ENCODE measurements at regions not wholly inside any gene's neighbourhood (a gene's known extent, or its start where the extent isn't known, plus 50 kb on each side); places are given as distances from the start of the nearest gene placed in this dataset.

DNA sequence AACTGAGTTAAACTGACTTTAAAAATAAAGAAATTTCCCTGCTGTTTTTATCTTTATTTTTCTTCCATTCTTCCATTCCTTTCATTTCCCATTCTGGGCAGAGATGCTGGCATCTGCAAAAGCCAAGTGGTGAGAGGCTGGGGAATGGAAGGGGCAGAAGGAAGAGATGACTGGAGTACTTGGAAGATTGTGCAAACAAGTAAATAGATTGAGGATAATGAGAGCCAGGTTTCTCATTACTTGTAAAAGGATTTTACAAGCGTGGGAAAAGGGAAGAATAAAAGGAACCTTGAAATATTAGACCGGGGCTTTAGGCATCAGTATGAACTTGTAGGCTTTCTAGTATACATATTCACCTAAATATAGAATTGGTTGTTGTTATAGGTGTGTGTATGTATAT is 341.2 kb downstream of the CAAP1 start:
- TF ChIP-seq CTCF (IDR thresholded peaks at IDR 0.05; ENCODE audit: low read depth, low read length, poor library complexity, severe bottlenecking) (no peak), EZH2phosphoT487 (IDR thresholded peaks at IDR 0.05; ENCODE audit: borderline replicate concordance, low read length) (no peak)

GRCh38 chr9:26548781-26549290 is 343.8 kb downstream of the CAAP1 start:
- no peaks in the 10 kb centered on the region for H3K9me2 ChIP-seq (replicated peaks; ENCODE audit: control insufficient read depth, low read length)
- H3K9me3 ChIP-seq (ENCODE audit: control insufficient read depth, insufficient read depth, low read length): no peaks in the 10 kb centered on the region
- TF ChIP-seq EZH2phosphoT487 (IDR thresholded peaks at IDR 0.05; ENCODE audit: borderline replicate concordance, low read length): no peak
- TF ChIP-seq CTCF (IDR thresholded peaks at IDR 0.05; ENCODE audit: low read depth, low read length, poor library complexity, severe bottlenecking): no peak
- no peak overlapping the region for H3K4me3 ChIP-seq (ENCODE audit: low read length)
- no peaks in the 10 kb centered on the region for H3K4me1 ChIP-seq (ENCODE audit: control insufficient read depth, low read length)
- no peaks in the 10 kb centered on the region for H3K79me2 ChIP-seq (ENCODE audit: control insufficient read depth, low read length)
- H3K27me3 ChIP-seq (ENCODE audit: control insufficient read depth, low read length): no peaks in the 10 kb centered on the region
- no peak overlapping the region for H3K4me2 ChIP-seq (ENCODE audit: low read length)
- no peak overlapping the region for H3K27ac ChIP-seq (ENCODE audit: low read depth, low read length)
- no peaks in the 10 kb centered on the region for H4K20me1 ChIP-seq (ENCODE audit: control insufficient read depth, insufficient read depth, low read depth, low read length)
- no peaks in the 10 kb centered on the region for H3F3A ChIP-seq (ENCODE audit: control insufficient read depth, insufficient read depth)
- no peaks in the 10 kb centered on the region for H3K36me3 ChIP-seq (ENCODE audit: control insufficient read depth, low read length)

More for the DNA sequence above, 341.2 kb downstream of the CAAP1 start:
- Histone ChIP-seq H3F3A (ENCODE audit: control insufficient read depth, insufficient read depth) (no peaks in the 10 kb centered on the region), H3K4me2 (ENCODE audit: low read length) (no peak overlapping the region), H3K9me2 (replicated peaks; ENCODE audit: control insufficient read depth, low read length) (no peaks in the 10 kb centered on the region), H3K79me2 (ENCODE audit: control insufficient read depth, low read length) (no peaks in the 10 kb centered on the region), H3K27ac (ENCODE audit: low read depth, low read length) (no peak overlapping the region), H3K9me3 (ENCODE audit: control insufficient read depth, insufficient read depth, low read length) (no peaks in the 10 kb centered on the region), H4K20me1 (ENCODE audit: control insufficient read depth, insufficient read depth, low read depth, low read length) (no peaks in the 10 kb centered on the region), H3K4me3 (ENCODE audit: low read length) (no peak overlapping the region), H3K4me1 (ENCODE audit: control insufficient read depth, low read length) (no peaks in the 10 kb centered on the region), H3K36me3 (ENCODE audit: control insufficient read depth, low read length) (no peaks in the 10 kb centered on the region), H3K27me3 (ENCODE audit: control insufficient read depth, low read length) (no peaks in the 10 kb centered on the region)

GRCh38 chr9:26539867-26540493 is 352.6 kb downstream of the CAAP1 start:
- H3K36me3 ChIP-seq (ENCODE audit: control insufficient read depth, low read length): no peaks in the 10 kb centered on the region
- H3K27ac ChIP-seq (ENCODE audit: low read depth, low read length): no peak overlapping the region
- H3K4me2 ChIP-seq (ENCODE audit: low read length): no peak overlapping the region
- TF ChIP-seq CTCF (IDR thresholded peaks at IDR 0.05; ENCODE audit: low read depth, low read length, poor library complexity, severe bottlenecking) (no peak), EZH2phosphoT487 (IDR thresholded peaks at IDR 0.05; ENCODE audit: borderline replicate concordance, low read length) (no peak)
- no peaks in the 10 kb centered on the region for H3F3A ChIP-seq (ENCODE audit: control insufficient read depth, insufficient read depth)
- H3K9me3 ChIP-seq (ENCODE audit: control insufficient read depth, insufficient read depth, low read length): no peaks in the 10 kb centered on the region
- no peaks in the 10 kb centered on the region for H3K9me2 ChIP-seq (replicated peaks; ENCODE audit: control insufficient read depth, low read length)
- no peaks in the 10 kb centered on the region for H3K79me2 ChIP-seq (ENCODE audit: control insufficient read depth, low read length)
- H3K27me3 ChIP-seq (ENCODE audit: control insufficient read depth, low read length): no peaks in the 10 kb centered on the region
- no peaks in the 10 kb centered on the region for H3K4me1 ChIP-seq (ENCODE audit: control insufficient read depth, low read length)
- H4K20me1 ChIP-seq (ENCODE audit: control insufficient read depth, insufficient read depth, low read depth, low read length): no peaks in the 10 kb centered on the region
- no peak overlapping the region for H3K4me3 ChIP-seq (ENCODE audit: low read length)
